Activated CD4-positive, alpha-beta memory T cell treated with anti-CD3 and anti-CD28 coated beads for 36 hours (primary cell): ENCODE measurements at regions not wholly inside any gene's neighbourhood (a gene's known extent, or its start where the extent isn't known, plus 50 kb on each side); places are given as distances from the start of the nearest gene placed in this dataset.
"Not testable (repeated sequence)": the region's sequence is repeated elsewhere in the genome, so short reads cannot be mapped to it uniquely, and the experiment has no call there.

Experiments used
- CTCF ChIA-PET: fragments of 350-600 bp; sonication (Branson Sonifier 250); formaldehyde crosslinking; loops from one replicate; lab custom pipeline; 2021; ENCODE audit warnings: antibody characterized with exemption, inconsistent platforms; lab: Charles Lee
- POLR2A ChIA-PET: fragments of 350-600 bp; sonication (Branson Sonifier 250); formaldehyde crosslinking; loops from one replicate; lab custom pipeline; 2021; ENCODE audit warnings: antibody characterized with exemption; lab: Charles Lee
- DNase-seq: peaks from one replicate; pipeline ENCODE4 v3.0.0-alpha.2; 2020
- H3K27ac Mint-ChIP-seq: one replicate; pipeline ENCODE4 v1.8.0; 2021; ENCODE audit warnings: mixed read lengths
- H3K27me3 Mint-ChIP-seq: one replicate; pipeline ENCODE4 v1.8.0; 2021; ENCODE audit warnings: mixed read lengths
- H3K36me3 Mint-ChIP-seq: one replicate; pipeline ENCODE4 v1.8.0; 2021; ENCODE audit warnings: mixed read lengths
- H3K4me1 Mint-ChIP-seq: one replicate; pipeline ENCODE4 v1.8.0; 2021; ENCODE audit warnings: low read depth, mixed read lengths
- H3K4me3 Mint-ChIP-seq: one replicate; pipeline ENCODE4 v1.8.0; 2021; ENCODE audit warnings: mild to moderate bottlenecking, mixed read lengths
- H3K9me3 Mint-ChIP-seq: one replicate; pipeline ENCODE4 v1.8.0; 2021; ENCODE audit warnings: mixed read lengths
- intact Hi-C: fragments of 100-400 bp; cut with micrococcal nuclease; formaldehyde crosslinking; loops from one replicate; pipeline ENCODE4 v1.15.1; 2023

DNA sequence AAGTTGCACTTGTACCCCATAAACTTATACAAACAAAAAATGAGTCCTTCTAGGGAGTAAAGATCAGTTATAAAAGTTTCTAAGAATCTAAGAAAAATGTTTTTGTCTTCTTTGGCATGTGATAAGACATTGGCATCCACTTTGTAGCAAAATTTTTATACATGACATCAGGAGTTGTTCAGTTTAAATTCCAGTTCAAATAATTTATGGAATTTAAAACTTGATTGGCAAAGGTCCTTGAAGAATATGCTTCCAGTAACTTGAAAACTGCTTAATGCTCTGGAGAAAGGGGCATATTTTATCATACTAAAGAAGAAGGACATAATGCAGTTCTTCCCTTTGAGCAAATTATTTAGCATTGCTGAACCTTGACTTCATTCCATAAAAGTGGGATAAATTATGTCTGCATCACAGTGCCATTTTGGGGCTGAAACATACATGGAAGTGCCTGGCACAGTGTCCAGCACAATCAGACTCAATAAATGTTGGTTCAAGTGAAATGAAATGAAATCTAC, 163.3 kb upstream of the IL15 start:
- ChIA-PET POLR2A (no interaction called here), CTCF (no interaction called here)
- H3K36me3 Mint-ChIP-seq, result no peaks in the 10 kb centered on the region
- no peaks in the 10 kb centered on the region for H3K4me1 Mint-ChIP-seq
- no peaks in the 10 kb centered on the region for H3K27me3 Mint-ChIP-seq
- no peak for DNase-seq
- intact Hi-C loops, result no loop called here
- no peak overlapping the region for H3K27ac Mint-ChIP-seq
- no peak overlapping the region for H3K4me3 Mint-ChIP-seq
- no peaks in the 10 kb centered on the region for H3K9me3 Mint-ChIP-seq

DNA sequence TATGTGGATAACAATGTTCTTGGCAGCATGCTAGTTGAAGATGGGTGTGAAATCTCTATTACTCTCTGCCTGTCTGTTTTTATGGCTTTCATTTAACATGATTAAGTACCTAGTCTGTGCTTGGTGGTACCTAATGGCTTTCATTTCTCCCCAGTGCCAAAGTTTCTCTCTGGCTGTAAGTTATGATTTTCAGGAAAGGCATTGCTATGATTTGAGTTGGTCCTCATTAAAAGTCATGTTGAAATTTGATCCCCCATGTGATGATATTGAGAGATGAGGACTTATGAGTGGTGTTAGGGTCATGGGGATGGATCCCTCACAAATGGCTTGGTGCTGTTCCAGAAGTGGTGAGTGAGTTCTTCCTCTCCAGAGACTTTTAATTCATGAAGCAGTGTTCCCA, 162.4 kb upstream of the IL15 start:
- POLR2A ChIA-PET, result no interaction called here
- H3K27ac Mint-ChIP-seq, result no peak overlapping the region
- no peaks in the 10 kb centered on the region for H3K4me1 Mint-ChIP-seq
- no peaks in the 10 kb centered on the region for H3K9me3 Mint-ChIP-seq
- CTCF ChIA-PET, result no interaction called here
- intact Hi-C loops, result no loop called here
- no peak for DNase-seq
- H3K36me3 Mint-ChIP-seq, result no peaks in the 10 kb centered on the region
- H3K27me3 Mint-ChIP-seq, result no peaks in the 10 kb centered on the region
- no peak overlapping the region for H3K4me3 Mint-ChIP-seq

DNA sequence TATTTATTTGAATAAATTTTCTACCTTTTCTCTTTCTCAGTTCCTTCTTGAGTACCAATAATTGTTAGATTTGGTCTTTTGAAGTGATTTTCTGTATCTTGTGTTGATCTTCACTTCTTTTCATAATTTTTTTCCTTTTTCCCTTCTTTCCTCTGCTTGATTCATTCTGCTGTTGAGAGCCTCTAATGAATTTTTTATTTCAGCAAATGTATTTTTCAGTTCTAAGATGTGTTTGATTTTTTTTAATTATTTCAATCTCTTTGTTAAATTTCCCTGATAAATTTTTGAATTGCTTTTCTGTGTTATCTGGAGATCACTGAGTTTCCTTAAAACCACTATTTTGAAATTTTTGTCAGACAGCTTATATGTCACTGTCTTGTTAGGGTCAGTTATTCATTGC, 155.4 kb upstream of the IL15 start:
- no peak overlapping the region for H3K27ac Mint-ChIP-seq
- H3K9me3 Mint-ChIP-seq, result peaks cover 26% of the 10 kb centered on the region
- H3K27me3 Mint-ChIP-seq, result no peaks in the 10 kb centered on the region
- POLR2A ChIA-PET, result no interaction called here
- CTCF ChIA-PET, result no interaction called here
- intact Hi-C loops, result no loop called here
- no peaks in the 10 kb centered on the region for H3K4me1 Mint-ChIP-seq
- H3K4me3 Mint-ChIP-seq, result no peak overlapping the region
- peaks cover 3% of the 10 kb centered on the region for H3K36me3 Mint-ChIP-seq
- no peak for DNase-seq

DNA sequence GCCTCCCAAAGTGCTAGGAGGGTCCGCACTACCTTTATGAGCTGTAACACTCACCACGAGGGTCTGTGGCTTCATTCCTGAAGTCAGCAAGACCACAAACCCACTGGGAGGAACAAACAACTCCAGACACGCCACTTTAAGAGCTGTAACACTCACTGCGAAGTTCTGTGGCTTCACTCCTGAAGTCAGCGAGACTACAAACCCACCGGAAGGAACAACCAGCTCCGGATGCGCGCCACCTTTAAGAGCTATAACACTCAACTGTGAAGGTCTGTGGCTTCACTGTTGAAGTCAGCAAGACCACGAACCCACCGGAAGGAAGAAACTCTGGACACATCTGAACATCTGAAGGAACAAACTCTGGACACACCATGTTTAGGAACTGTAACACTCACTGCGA, 152.1 kb upstream of the IL15 start:
- POLR2A ChIA-PET, CTCF ChIA-PET, H3K36me3 Mint-ChIP-seq, intact Hi-C loops, H3K27ac Mint-ChIP-seq, H3K4me3 Mint-ChIP-seq, H3K4me1 Mint-ChIP-seq, DNase-seq, H3K27me3 Mint-ChIP-seq: not testable (repeated sequence)
- peaks cover 26% of the 10 kb centered on the region for H3K9me3 Mint-ChIP-seq

DNA sequence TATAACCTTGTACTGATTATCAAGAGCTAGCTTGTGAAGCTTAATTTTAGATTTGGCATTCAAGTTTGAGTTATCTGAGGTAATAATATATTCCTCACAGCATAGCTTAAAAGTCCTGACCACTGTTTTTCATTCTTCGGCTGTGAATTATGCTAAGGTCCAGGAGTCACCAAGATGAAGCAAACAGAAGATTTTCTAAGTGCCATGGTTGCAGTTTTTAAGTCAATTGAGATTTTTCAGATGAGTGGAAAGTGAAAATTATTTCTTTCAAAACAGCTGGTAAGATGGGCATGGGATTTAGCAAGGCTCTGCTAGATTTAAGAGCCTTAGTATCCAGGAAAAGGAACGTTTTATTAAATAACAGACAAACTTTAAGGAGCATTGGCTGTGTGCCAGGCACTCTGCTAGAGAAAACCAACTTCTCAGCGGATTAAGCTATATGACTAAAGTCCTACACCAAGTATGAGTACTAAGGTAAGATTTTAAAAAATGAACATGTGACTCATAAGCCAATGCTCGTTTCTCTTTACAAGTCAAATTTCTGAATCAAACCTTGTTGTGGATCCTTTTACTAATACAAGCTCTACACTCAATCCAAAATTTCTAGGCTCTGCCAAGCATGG, 149.9 kb upstream of the IL15 start:
- H3K4me1 Mint-ChIP-seq, result no peaks in the 10 kb centered on the region
- intact Hi-C loops, result no loop called here
- H3K9me3 Mint-ChIP-seq, result peaks cover 7% of the 10 kb centered on the region
- no peak overlapping the region for H3K4me3 Mint-ChIP-seq
- DNase-seq, result no peak
- no peak overlapping the region for H3K27ac Mint-ChIP-seq
- ChIA-PET POLR2A (no interaction called here), CTCF (no interaction called here)
- no peaks in the 10 kb centered on the region for H3K27me3 Mint-ChIP-seq
- no peaks in the 10 kb centered on the region for H3K36me3 Mint-ChIP-seq

DNA sequence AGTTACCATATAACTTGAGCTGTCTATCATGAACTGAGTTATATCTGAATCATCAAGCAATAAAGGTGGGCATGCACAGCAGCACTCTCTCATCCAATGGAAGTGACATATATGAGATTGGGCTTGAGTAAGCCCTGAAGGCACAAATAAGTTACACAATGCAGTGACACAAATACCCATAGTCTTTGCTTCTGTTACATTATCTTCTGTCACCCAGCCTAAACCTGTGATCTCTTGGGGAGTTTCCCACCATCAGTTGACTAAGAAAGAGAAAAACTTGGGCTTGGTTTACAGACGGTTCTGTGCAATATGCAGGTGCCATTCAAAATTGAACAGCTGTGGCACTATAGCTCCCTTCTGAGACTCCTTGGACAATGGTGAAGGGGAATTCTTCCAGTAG, 138.8 kb upstream of the IL15 start:
- intact Hi-C loops, result no loop called here
- Mint-ChIP-seq H3K27ac (no peak overlapping the region), H3K36me3 (no peaks in the 10 kb centered on the region), H3K4me1 (no peaks in the 10 kb centered on the region), H3K9me3 (no peaks in the 10 kb centered on the region), H3K27me3 (no peaks in the 10 kb centered on the region), H3K4me3 (no peak overlapping the region)
- no peak for DNase-seq
- ChIA-PET CTCF (no interaction called here), POLR2A (no interaction called here)

DNA sequence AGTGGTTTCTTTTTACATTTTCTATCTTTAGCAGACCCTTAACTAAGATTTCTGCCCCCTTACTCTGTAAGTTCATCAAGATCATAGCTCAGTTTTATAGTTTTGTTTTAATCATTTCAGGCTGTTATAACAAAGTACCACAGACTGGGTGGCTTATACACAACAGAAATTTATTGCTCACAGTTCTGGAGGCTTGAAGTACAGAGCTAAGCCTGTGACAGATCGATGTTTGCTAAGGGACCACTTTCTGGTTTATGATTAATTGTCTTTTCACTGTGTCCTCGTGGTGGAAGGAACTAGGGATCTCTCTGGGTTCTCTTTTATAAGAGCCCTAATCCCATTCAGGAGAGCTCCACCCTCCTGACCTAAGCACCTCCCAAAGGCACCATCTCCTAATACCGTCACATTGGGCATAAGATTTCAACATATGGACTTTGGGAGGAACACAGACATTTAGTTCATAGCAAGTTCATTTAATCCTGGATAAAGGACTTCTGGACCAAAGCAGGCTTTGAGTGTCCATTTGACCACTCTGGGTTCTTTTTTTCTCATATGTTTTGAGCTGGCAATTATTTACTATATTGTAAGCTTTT, 137.0 kb upstream of the IL15 start:
- no peaks in the 10 kb centered on the region for H3K27me3 Mint-ChIP-seq
- CTCF ChIA-PET, result no interaction called here
- H3K4me1 Mint-ChIP-seq, result no peaks in the 10 kb centered on the region
- no peaks in the 10 kb centered on the region for H3K36me3 Mint-ChIP-seq
- H3K4me3 Mint-ChIP-seq, result no peak overlapping the region
- no peaks in the 10 kb centered on the region for H3K9me3 Mint-ChIP-seq
- no peak overlapping the region for H3K27ac Mint-ChIP-seq
- intact Hi-C loops, result no loop called here
- DNase-seq, result no peak
- POLR2A ChIA-PET, result no interaction called here

DNA sequence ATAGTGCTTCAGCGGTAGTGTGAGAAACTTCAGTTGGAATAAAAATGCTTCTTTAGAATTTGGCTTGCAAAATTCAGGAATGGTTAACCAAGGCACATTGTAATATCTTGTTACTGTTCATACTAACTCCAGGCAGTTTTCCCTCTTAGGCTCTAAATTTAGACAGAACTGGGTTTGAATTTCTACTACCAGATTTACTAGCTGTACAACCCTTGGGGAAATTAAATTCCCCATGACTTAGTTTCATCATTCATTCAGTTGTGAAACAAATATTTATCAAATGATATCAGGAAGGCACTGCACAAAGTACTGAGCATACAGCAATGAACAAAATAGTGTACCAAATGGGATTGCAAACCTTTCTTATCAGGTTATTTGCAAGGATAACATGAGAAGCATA, 135.0 kb upstream of the IL15 start:
- Mint-ChIP-seq H3K4me1 (no peaks in the 10 kb centered on the region), H3K4me3 (no peak overlapping the region), H3K27me3 (no peaks in the 10 kb centered on the region), H3K36me3 (no peaks in the 10 kb centered on the region), H3K27ac (no peak overlapping the region), H3K9me3 (no peaks in the 10 kb centered on the region)
- intact Hi-C loops, result no loop called here
- CTCF ChIA-PET, result no interaction called here
- POLR2A ChIA-PET, result no interaction called here
- DNase-seq, result no peak

DNA sequence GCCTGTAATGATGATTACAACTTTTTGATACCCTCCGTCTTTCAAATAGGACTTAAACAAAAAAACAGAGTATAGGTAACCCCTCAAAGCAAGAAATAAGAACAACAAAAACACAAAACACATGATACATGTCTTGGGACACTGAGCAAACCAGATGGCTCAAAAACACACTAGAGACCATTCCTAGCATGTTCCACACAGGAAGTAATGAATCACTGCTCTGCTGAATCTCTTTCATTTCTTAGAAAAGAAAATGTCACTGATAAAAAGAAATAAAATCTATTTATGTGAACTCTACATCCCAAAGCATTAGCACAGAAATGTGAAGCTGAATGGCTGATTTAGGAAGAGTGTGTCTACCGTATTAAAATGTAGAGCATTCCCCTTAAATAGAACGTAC, 134.5 kb upstream of the IL15 start:
- POLR2A ChIA-PET, result no interaction called here
- Mint-ChIP-seq H3K4me1 (no peaks in the 10 kb centered on the region), H3K4me3 (no peak overlapping the region), H3K27me3 (no peaks in the 10 kb centered on the region), H3K9me3 (no peaks in the 10 kb centered on the region), H3K36me3 (no peaks in the 10 kb centered on the region), H3K27ac (no peak overlapping the region)
- intact Hi-C loops, result no loop called here
- CTCF ChIA-PET, result no interaction called here
- DNase-seq, result no peak

DNA sequence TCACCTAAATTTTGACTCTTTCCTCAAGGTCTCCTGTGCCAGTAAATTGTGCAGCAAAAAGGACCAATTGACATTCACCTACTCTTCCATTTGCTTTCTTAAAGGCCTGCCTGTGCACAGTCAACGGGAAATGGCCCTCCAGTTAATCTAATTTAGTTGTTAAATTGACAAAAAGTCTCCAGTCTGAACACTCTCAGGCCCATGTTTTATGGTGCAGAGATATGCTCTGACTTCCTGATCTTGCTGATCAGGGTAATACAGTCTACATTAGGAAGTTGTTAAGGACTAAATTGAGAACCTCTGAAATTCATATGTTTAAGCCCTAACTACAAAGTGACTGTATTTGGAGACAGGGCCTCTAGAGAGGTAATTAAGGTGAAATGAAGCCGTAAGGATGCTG, 133.6 kb upstream of the IL15 start:
- Mint-ChIP-seq H3K36me3 (no peaks in the 10 kb centered on the region), H3K9me3 (no peaks in the 10 kb centered on the region), H3K27me3 (no peaks in the 10 kb centered on the region), H3K27ac (no peak overlapping the region), H3K4me3 (no peak overlapping the region), H3K4me1 (no peaks in the 10 kb centered on the region)
- CTCF ChIA-PET, result no interaction called here
- intact Hi-C loops, result no loop called here
- POLR2A ChIA-PET, result no interaction called here
- DNase-seq, result no peak

DNA sequence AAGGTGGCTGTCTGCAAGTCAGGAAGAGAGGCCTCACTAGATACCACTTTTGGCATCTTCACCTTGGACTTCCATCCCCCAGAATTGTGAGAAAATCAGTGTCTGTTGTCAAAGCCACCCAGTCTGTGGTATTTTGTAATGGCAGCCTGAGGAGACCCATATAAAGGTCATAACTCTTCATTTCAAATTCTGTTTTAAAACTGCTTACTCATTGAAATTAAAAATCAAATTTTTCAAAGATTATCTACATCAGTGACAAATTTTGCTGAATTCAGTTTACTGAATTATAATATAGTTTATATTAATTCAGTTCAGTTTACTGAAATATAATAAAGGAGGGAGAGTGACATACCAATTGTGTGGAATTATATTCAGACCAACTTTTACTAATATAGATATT, 133.1 kb upstream of the IL15 start:
- POLR2A ChIA-PET, result no interaction called here
- no peaks in the 10 kb centered on the region for H3K27me3 Mint-ChIP-seq
- no peak for DNase-seq
- no peaks in the 10 kb centered on the region for H3K9me3 Mint-ChIP-seq
- H3K36me3 Mint-ChIP-seq, result no peaks in the 10 kb centered on the region
- H3K4me3 Mint-ChIP-seq, result no peak overlapping the region
- CTCF ChIA-PET, result no interaction called here
- no peaks in the 10 kb centered on the region for H3K4me1 Mint-ChIP-seq
- intact Hi-C loops, result no loop called here
- no peak overlapping the region for H3K27ac Mint-ChIP-seq

DNA sequence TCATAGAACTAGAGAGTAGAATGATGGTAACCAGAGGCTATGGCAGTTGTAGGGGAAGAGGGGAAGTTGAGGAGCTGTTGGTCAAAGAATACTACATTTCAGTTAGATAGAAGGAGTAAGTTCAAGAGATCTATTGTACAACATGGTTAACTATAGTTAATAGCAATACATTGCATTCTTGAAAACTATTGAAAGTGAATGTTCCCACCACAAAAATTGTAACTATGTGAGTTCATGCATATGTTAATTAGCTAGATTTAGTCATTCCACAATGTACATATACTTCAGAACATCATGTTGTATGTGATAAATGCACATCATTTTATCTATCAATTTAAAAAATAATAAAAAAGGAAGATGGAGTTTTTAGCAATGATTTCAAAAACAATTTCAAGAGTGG, 125.3 kb upstream of the IL15 start:
- no peak for DNase-seq
- Mint-ChIP-seq H3K4me1 (no peaks in the 10 kb centered on the region), H3K4me3 (no peak overlapping the region), H3K27ac (no peak overlapping the region), H3K27me3 (no peaks in the 10 kb centered on the region), H3K36me3 (no peaks in the 10 kb centered on the region), H3K9me3 (peaks cover 4% of the 10 kb centered on the region)
- POLR2A ChIA-PET, result no interaction called here
- intact Hi-C loops, result no loop called here
- CTCF ChIA-PET, result no interaction called here

DNA sequence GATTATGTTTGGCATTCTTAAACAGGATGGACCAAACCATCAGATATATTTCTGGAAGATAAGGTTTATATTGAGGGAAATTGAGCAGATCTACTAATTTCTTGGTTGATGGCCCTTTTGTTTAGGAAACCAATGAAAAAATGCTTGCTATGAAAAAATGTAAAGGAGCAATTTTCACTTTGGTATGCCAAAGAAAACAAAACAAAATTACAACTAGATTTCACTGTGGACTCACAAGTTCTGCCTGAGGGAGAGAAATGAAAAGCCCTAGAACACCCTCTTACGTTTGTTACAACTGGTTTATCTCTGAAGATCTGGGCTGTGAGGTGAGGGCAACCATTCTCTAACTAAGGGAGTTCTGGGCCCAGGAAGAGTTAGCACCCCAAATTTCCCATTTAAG, 122.5 kb upstream of the IL15 start:
- Mint-ChIP-seq H3K4me1 (no peaks in the 10 kb centered on the region), H3K9me3 (peaks cover 4% of the 10 kb centered on the region), H3K36me3 (no peaks in the 10 kb centered on the region), H3K4me3 (no peak overlapping the region), H3K27ac (no peak overlapping the region), H3K27me3 (peaks cover 2% of the 10 kb centered on the region)
- intact Hi-C loops, result no loop called here
- DNase-seq, result no peak
- CTCF ChIA-PET, result no interaction called here
- POLR2A ChIA-PET, result no interaction called here
